RWPE2 (cell line): ENCODE measurements at regions not wholly inside any gene's neighbourhood (a gene's known extent, or its start where the extent isn't known, plus 50 kb on each side); places are given as distances from the start of the nearest gene placed in this dataset.

Source experiments
- ATAC-seq: fragments of 200-7000 bp; cut with Tn5 transposase; 3 replicates; pipeline ENCODE4 v1.9.1; 2021; ENCODE audit warnings: low read depth
- DNase-seq: peaks from one replicate; pipeline ENCODE4 v3.0.0-alpha.2; 2020; ENCODE audit warnings: low spot score
- H3K27ac ChIP-seq: fragments of 450-650 bp; 2 replicates; pipeline ENCODE4 v1.5.1; 2017; ENCODE audit warnings: mild to moderate bottlenecking; ENCODE audit not compliant: poor library complexity, severe bottlenecking
- H3K27me3 ChIP-seq: fragments of 250-450 bp; sonication (Bioruptor Pico); 2 replicates; pipeline ENCODE4 v1.5.1; 2021; ENCODE audit warnings: mild to moderate bottlenecking, moderate library complexity; ENCODE audit not compliant: insufficient read depth, poor library complexity, severe bottlenecking
- H3K36me3 ChIP-seq: fragments of 250-450 bp; sonication (Bioruptor Pico); 2 replicates; pipeline ENCODE4 v1.5.1; 2020; ENCODE audit warnings: low read depth, mild to moderate bottlenecking, moderate library complexity
- H3K4me1 ChIP-seq: fragments of 250-450 bp; sonication (Bioruptor Pico); 2 replicates; pipeline ENCODE4 v1.5.1; 2021; ENCODE audit warnings: mild to moderate bottlenecking, moderate library complexity; ENCODE audit not compliant: insufficient read depth, poor library complexity, severe bottlenecking
- H3K4me3 ChIP-seq: fragments of 250-450 bp; sonication (Bioruptor Pico); 2 replicates; pipeline ENCODE4 v1.5.1; 2021; ENCODE audit warnings: mild to moderate bottlenecking, moderate library complexity; ENCODE audit not compliant: severe bottlenecking
- H3K9me3 ChIP-seq: fragments of 250-450 bp; sonication (Bioruptor Pico); 2 replicates; pipeline ENCODE4 v1.5.1; 2021; ENCODE audit warnings: mild to moderate bottlenecking, moderate library complexity; ENCODE audit not compliant: severe bottlenecking
- CTCF ChIP-seq: fragments of 450-650 bp; IDR thresholded peaks from one replicate; pipeline ENCODE4 v1.5.1; 2017; ENCODE audit warnings: mild to moderate bottlenecking, moderate library complexity; ENCODE audit not compliant: poor library complexity, severe bottlenecking

- no peaks in the 10 kb centered on the region for H3K4me1 ChIP-seq
- ATAC-seq (no peak), DNase-seq (no peak)
- no peak for TF ChIP-seq CTCF
- peaks cover 3% of the 10 kb centered on the region for H3K27me3 ChIP-seq
- no peaks in the 10 kb centered on the region for H3K9me3 ChIP-seq
- H3K4me3 ChIP-seq: no peak overlapping the region
- H3K27ac ChIP-seq: no peak overlapping the region
- H3K36me3 ChIP-seq: no peaks in the 10 kb centered on the region
Measured at GRCh38 chr18:47601581-47602272, 328.7 kb downstream of the SMAD2 start.

GRCh38 chr18:47595831-47596501 is 334.5 kb downstream of the SMAD2 start:
- Histone ChIP-seq H3K4me3 (no peak overlapping the region), H3K27me3 (peaks cover 28% of the 10 kb centered on the region), H3K36me3 (no peaks in the 10 kb centered on the region), H3K27ac (no peak overlapping the region), H3K9me3 (no peaks in the 10 kb centered on the region), H3K4me1 (no peaks in the 10 kb centered on the region)
- DNase-seq (no peak), ATAC-seq (no peak)
- peak; percentile 11 for TF ChIP-seq CTCF

GRCh38 chr18:47594621-47595086 is 335.8 kb downstream of the SMAD2 start:
- TF ChIP-seq CTCF: no peak
- Histone ChIP-seq H3K4me3 (no peak overlapping the region), H3K36me3 (no peaks in the 10 kb centered on the region), H3K27ac (no peak overlapping the region), H3K27me3 (peaks cover 28% of the 10 kb centered on the region), H3K4me1 (no peaks in the 10 kb centered on the region), H3K9me3 (no peaks in the 10 kb centered on the region)
- no peak for DNase-seq
- ATAC-seq: no peak

- Histone ChIP-seq H3K27ac (no peak overlapping the region), H3K4me3 (no peak overlapping the region), H3K36me3 (no peaks in the 10 kb centered on the region), H3K9me3 (no peaks in the 10 kb centered on the region), H3K4me1 (no peaks in the 10 kb centered on the region), H3K27me3 (peaks cover 26% of the 10 kb centered on the region)
- ATAC-seq (no peak), DNase-seq (no peak)
- TF ChIP-seq CTCF: no peak
Measured at GRCh38 chr18:47593744-47594472, 336.6 kb downstream of the SMAD2 start.
